ENCODE measurements at regions not wholly inside any gene's neighbourhood (a gene's known extent, or its start where the extent isn't known, plus 50 kb on each side); places are given as distances from the start of the nearest gene placed in this dataset.

- TF ChIP-seq CTCF (IDR thresholded peaks at IDR 0.05), result no peak
- TF ChIP-seq EZH2 (IDR thresholded peaks at IDR 0.05), result no peak
- no peak for TF ChIP-seq EZH2phosphoT487 (IDR thresholded peaks at IDR 0.05)
Observed at GRCh38 chr1:194717941-194718340, 1531.5 kb upstream of the B3GALT2 start.

Data from neural progenitor cell (in vitro differentiated cells).